D721Med (cell line): ENCODE measurements at regions not wholly inside any gene's neighbourhood (a gene's known extent, or its start where the extent isn't known, plus 50 kb on each side); places are given as distances from the start of the nearest gene placed in this dataset.

Experiments used
- DNase-seq: peaks from one replicate; pipeline ENCODE4 v3.0.0; 2011; ENCODE audit warnings: low spot score; ENCODE audit not compliant: insufficient read length
- FAIRE-seq: peaks from 2 replicates; lab custom pipeline; 2011; peaks lifted over from hg19 to GRCh38; lab: Jason Lieb, UNC
- TF ChIP-seq, protein P1 (sequence below): IDR thresholded peaks from 2 replicates; pipeline ENCODE4 v1.5.1; 2012; ENCODE audit warnings: mild to moderate bottlenecking, control low read depth; ENCODE audit not compliant: insufficient read depth; ENCODE audit errors: missing control alignments

GRCh38 chr10:44465401-44466115 lies 80.7 kb upstream of the CXCL12 start:
- FAIRE-seq (no peak), DNase-seq (no peak)

DNA sequence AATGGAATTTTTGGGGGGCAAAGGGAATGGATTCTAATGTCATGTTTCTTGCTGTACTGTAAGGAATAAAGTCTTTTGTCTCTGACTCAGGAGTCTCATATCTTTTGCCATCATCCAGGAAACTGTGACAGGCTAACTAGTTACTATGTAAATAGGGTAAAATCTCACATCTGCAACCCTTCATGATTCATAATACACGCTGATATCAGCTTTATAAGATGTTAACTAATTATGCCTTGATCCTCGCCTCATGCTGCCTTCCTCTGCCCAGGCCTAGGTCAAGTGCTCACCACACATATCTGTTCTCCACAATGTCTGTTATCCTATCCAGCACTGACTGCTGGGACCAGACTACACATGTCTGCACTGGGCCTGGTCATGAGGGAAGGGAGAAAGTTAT lies 81.3 kb upstream of the CXCL12 start:
- TF ChIP-seq, protein P1, sequence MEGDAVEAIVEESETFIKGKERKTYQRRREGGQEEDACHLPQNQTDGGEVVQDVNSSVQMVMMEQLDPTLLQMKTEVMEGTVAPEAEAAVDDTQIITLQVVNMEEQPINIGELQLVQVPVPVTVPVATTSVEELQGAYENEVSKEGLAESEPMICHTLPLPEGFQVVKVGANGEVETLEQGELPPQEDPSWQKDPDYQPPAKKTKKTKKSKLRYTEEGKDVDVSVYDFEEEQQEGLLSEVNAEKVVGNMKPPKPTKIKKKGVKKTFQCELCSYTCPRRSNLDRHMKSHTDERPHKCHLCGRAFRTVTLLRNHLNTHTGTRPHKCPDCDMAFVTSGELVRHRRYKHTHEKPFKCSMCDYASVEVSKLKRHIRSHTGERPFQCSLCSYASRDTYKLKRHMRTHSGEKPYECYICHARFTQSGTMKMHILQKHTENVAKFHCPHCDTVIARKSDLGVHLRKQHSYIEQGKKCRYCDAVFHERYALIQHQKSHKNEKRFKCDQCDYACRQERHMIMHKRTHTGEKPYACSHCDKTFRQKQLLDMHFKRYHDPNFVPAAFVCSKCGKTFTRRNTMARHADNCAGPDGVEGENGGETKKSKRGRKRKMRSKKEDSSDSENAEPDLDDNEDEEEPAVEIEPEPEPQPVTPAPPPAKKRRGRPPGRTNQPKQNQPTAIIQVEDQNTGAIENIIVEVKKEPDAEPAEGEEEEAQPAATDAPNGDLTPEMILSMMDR, result no peak
- DNase-seq, result no peak
- FAIRE-seq, result no peak

More at GRCh38 chr10:44465401-44466115, 80.7 kb upstream of the CXCL12 start:
- TF ChIP-seq, protein P1, result no peak

GRCh38 chr10:44467090-44467489 lies 82.2 kb upstream of the CXCL12 start:
- DNase-seq (no peak), FAIRE-seq (no peak)
- TF ChIP-seq, protein P1, result no peak

- FAIRE-seq (no peak), DNase-seq (no peak)
- TF ChIP-seq, protein P1, result no peak
These were observed 83.0 kb upstream of the CXCL12 start for GRCh38 chr10:44467900-44468299.

DNA sequence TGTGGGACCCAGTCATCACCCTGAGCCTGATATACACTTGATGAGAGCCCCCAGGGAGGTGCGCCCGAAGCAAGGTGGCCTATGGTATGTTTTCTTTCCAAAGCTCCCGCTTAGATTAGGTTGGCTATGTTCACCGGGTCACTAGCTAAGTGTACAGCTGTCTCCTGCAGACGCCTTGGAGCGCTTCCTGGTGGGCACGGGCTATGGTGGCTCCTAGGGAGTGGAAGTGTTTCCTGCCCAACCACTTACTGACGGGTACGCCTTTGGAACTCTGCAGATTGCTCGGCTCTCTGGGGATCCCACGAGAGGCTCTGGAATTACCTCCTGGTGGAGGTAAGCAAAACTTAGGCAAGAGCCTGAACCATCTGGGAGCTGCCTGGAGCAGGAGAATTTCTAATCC lies 83.6 kb upstream of the CXCL12 start:
- DNase-seq, result no peak
- TF ChIP-seq, protein P1, result no peak
- no peak for FAIRE-seq

DNA sequence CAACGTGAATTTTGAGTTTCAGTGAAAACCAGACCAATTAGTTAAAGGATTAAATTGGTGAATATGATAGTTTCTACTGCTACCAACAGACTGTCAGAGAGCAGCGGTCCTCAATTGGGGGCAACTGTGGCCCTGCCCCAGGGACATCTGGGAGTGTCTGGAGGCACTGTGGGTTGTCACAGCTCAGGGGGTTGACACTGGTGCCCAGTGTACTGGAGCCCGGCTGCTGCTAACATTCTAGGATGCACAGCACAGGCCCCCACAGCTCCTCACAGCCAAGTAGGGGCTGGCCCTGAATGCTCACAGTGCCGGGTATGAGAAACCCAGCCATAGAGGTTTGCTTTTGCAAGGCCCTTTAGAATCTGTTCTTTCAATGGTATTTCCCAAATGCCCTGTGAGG lies 84.1 kb upstream of the CXCL12 start:
- TF ChIP-seq, protein P1, result no peak
- FAIRE-seq, result no peak
- DNase-seq, result no peak

DNA sequence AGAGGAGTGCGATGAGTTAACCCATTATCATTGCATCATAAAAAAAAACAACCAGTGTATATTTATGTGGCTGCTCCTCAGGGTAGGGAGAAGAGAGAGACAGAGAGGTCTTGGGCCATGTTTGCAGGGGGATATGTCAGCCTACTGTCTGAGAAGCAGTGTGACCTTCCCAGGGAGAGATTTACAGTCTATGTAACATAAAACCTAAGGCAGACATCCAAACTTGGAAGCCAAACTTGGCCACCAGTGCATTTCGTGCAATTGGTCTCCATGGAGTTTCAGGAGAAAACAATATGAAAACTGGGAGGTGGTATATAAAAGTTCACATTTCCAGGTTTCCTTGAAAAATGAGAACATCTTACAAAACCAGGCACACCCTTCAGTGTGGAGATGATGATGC lies 85.9 kb upstream of the CXCL12 start:
- TF ChIP-seq, protein P1, result no peak
- DNase-seq, result no peak
- no peak for FAIRE-seq
